Lower lobe of right lung (tissue), 2 donors: ENCODE measurements at regions not wholly inside any gene's neighbourhood (a gene's known extent, or its start where the extent isn't known, plus 50 kb on each side); places are given as distances from the start of the nearest gene placed in this dataset.

Experiments
- ATAC-seq, 2 donors: fragments of 200-7000 bp; cut with Tn5 transposase; one replicate each; pipeline ENCODE4 v1.9.1; 2020 to 2022; ENCODE audit warnings: mild to moderate bottlenecking in 2 of 2, moderate library complexity in 2 of 2
- DNase-seq: peaks from one replicate; pipeline ENCODE4 v3.0.0-alpha.2; 2020
- H3K27ac ChIP-seq: fragments of 200-600 bp; one replicate; pipeline ENCODE4 v1.8.0; 2022
- H3K27me3 ChIP-seq: fragments of 200-600 bp; one replicate; pipeline ENCODE4 v1.8.0; 2022; ENCODE audit warnings: low read depth
- H3K36me3 ChIP-seq: fragments of 200-600 bp; one replicate; pipeline ENCODE4 v1.8.0; 2022; ENCODE audit warnings: mild to moderate bottlenecking
- H3K4me1 ChIP-seq: fragments of 200-600 bp; one replicate; pipeline ENCODE4 v1.8.0; 2022
- H3K4me3 ChIP-seq: fragments of 200-600 bp; one replicate; pipeline ENCODE4 v1.8.0; 2022; ENCODE audit warnings: mild to moderate bottlenecking
- H3K9me3 ChIP-seq: fragments of 200-600 bp; one replicate; pipeline ENCODE4 v1.8.0; 2022
- CTCF ChIP-seq: fragments of 200-600 bp; IDR thresholded peaks from one replicate; pipeline ENCODE4 v1.8.0; 2022; ENCODE audit warnings: antibody characterized with exemption, mild to moderate bottlenecking
- intact Hi-C: fragments of 100-400 bp; cut with DNase I; formaldehyde crosslinking; loops from one replicate; pipeline ENCODE4 v1.11.0; 2022
- donor health status: DM: no; HTN: yes; CAD: no; lungs with severe emphysema.

- H3K4me3 ChIP-seq: no peak overlapping the region
- H3K27me3 ChIP-seq: no peaks in the 10 kb centered on the region
- H3K27ac ChIP-seq: no peak overlapping the region
- peaks cover 5% of the 10 kb centered on the region for H3K9me3 ChIP-seq
- TF ChIP-seq CTCF: no peak
- ATAC-seq: no peak
- H3K4me1 ChIP-seq: no peaks in the 10 kb centered on the region
- intact Hi-C loops: no loop called here
- no peak for DNase-seq
- no peaks in the 10 kb centered on the region for H3K36me3 ChIP-seq
These were observed 192.1 kb downstream of the SNAPC1 start for GRCh38 chr14:61954306-61954705.

- ATAC-seq (no peak), DNase-seq (no peak)
- Histone ChIP-seq H3K9me3 (peaks cover 5% of the 10 kb centered on the region), H3K36me3 (no peaks in the 10 kb centered on the region), H3K27me3 (no peaks in the 10 kb centered on the region), H3K27ac (no peak overlapping the region), H3K4me1 (no peaks in the 10 kb centered on the region), H3K4me3 (no peak overlapping the region)
- intact Hi-C loops: no loop called here
- TF ChIP-seq CTCF: no peak
These were observed 194.3 kb downstream of the SNAPC1 start for GRCh38 chr14:61956517-61956916.

- DNase-seq: no peak
- Histone ChIP-seq H3K36me3 (no peaks in the 10 kb centered on the region), H3K4me3 (no peak overlapping the region), H3K27me3 (no peaks in the 10 kb centered on the region), H3K4me1 (no peaks in the 10 kb centered on the region), H3K9me3 (peaks cover 5% of the 10 kb centered on the region), H3K27ac (no peak overlapping the region)
- no peak for ATAC-seq
- no peak for TF ChIP-seq CTCF
- intact Hi-C loops: no loop called here
These were observed 197.1 kb downstream of the SNAPC1 start for GRCh38 chr14:61959348-61959747.

GRCh38 chr14:61961369-61961768, 199.1 kb downstream of the SNAPC1 start:
- ATAC-seq (no peak), DNase-seq (no peak)
- Histone ChIP-seq H3K27ac (no peak overlapping the region), H3K4me1 (no peaks in the 10 kb centered on the region), H3K9me3 (peaks cover 4% of the 10 kb centered on the region), H3K4me3 (no peak overlapping the region), H3K27me3 (no peaks in the 10 kb centered on the region), H3K36me3 (no peaks in the 10 kb centered on the region)
- intact Hi-C loops: no loop called here
- no peak for TF ChIP-seq CTCF

- Histone ChIP-seq H3K9me3 (no peaks in the 10 kb centered on the region), H3K4me3 (no peak overlapping the region), H3K27me3 (no peaks in the 10 kb centered on the region), H3K36me3 (no peaks in the 10 kb centered on the region), H3K4me1 (no peaks in the 10 kb centered on the region), H3K27ac (no peak overlapping the region)
- TF ChIP-seq CTCF: no peak
- no peak for ATAC-seq
- intact Hi-C loops: no loop called here
- DNase-seq: no peak
These were observed 201.7 kb downstream of the SNAPC1 start for GRCh38 chr14:61963926-61964325.
